ENCODE measurements at regions not wholly inside any gene's neighbourhood (a gene's known extent, or its start where the extent isn't known, plus 50 kb on each side); places are given as distances from the start of the nearest gene placed in this dataset.
"Not testable (repeated sequence)": the region's sequence is repeated elsewhere in the genome, so short reads cannot be mapped to it uniquely, and the experiment has no call there.

DNA sequence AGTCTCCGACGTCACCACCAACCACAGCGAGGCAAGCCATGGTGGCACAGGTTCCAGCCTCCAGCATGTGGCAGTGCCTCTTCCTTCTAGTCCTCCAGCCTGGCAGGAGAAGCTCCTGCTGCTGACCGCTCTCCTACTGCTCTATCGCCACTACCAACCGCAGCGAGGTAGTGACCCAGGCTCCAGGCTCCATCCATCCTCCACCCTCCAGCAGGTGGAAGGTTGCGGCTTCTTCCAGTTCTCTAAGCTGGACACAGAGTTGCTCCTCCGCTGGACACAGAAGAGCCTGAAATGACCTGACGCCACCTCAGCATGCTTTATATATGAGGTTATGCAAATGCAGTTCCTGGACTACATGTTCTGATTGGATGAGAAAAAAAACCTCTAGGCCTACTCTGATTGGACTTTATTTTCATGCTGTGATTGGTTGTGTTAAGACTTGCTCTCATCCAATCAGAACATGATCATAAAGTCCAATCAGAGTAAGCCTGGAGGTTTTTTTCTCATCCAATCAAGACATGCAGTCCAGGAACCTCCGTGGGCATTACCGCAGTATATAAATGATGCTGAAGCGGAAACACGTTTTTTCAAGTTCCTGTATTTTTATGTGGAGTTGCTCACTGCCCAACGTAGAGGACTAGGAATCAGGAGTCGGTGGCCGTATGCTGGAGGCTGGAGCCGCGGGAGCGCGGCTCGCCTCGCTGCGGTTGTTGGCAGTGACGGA is 174.7 kb downstream of the USP22 start:
- peaks cover 0 to 23% (median 0%) of the 10 kb centered on the region in 3 donors for H3K27me3 ChIP-seq
- H3K27ac ChIP-seq; H3K9me3 ChIP-seq; H3K36me3 ChIP-seq; intact Hi-C loops (cut with DNase I; ENCODE audit: low total_unique reads); H3K4me1 ChIP-seq; DNase-seq; H3K4me3 ChIP-seq: not testable (repeated sequence)
- WGBS, 5 donors, result 90 to 94% (median 93%) methylated on average over 25 of the region's 25 CpGs

DNA sequence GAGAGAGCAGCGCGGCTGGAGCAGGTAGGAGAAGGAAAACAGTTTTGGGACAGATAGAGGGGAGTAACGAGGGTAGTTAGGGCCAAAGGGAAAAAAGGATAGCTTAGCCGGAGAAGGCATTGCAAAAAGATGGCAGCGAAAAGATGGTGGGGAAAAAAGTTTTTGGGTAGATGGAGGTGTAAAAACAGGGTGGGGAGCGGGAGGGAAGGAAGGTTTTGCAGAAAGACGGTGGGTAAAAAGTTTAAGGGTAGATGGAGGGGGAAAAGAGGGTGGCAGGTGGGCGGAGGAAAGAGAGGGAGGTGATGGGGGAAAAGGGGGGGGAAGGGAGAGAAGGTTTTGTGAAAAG is 174.2 kb downstream of the USP22 start:
- H3K4me3 ChIP-seq; DNase-seq; intact Hi-C loops (cut with DNase I; ENCODE audit: low total_unique reads); H3K4me1 ChIP-seq; H3K27ac ChIP-seq; H3K9me3 ChIP-seq; H3K36me3 ChIP-seq: not testable (repeated sequence)
- 84 to 92% (median 86%) methylated on average over 8 of the region's 8 CpGs for WGBS, 5 donors
- H3K27me3 ChIP-seq, result peaks cover 0 to 23% (median 0%) of the 10 kb centered on the region in 3 donors

DNA sequence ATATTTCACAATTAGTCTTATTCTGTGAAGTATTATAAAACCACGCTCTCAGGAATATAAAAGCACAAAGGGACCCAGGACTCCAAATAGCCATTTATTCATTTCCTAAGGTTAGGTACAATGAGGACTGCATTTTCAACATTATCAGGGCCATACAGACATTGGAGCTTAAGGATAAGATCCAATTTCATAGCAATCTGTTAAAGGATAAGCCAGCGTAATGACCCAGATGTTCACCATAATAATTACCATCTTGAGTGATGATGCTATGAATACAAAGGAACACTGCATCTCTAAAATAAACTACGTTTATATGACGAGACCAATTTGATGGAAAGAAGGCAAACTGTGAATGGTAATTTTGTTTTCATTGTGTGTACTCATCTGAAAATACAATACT is 169.6 kb downstream of the USP22 start:
- H3K27ac ChIP-seq; H3K4me1 ChIP-seq; H3K36me3 ChIP-seq; intact Hi-C loops (cut with DNase I; ENCODE audit: low total_unique reads); H3K9me3 ChIP-seq; H3K4me3 ChIP-seq; H3K27me3 ChIP-seq; DNase-seq: not testable (repeated sequence)
- 70 to 82% (median 78%) methylated on average over 4 of the region's 4 CpGs for WGBS, 5 donors

DNA sequence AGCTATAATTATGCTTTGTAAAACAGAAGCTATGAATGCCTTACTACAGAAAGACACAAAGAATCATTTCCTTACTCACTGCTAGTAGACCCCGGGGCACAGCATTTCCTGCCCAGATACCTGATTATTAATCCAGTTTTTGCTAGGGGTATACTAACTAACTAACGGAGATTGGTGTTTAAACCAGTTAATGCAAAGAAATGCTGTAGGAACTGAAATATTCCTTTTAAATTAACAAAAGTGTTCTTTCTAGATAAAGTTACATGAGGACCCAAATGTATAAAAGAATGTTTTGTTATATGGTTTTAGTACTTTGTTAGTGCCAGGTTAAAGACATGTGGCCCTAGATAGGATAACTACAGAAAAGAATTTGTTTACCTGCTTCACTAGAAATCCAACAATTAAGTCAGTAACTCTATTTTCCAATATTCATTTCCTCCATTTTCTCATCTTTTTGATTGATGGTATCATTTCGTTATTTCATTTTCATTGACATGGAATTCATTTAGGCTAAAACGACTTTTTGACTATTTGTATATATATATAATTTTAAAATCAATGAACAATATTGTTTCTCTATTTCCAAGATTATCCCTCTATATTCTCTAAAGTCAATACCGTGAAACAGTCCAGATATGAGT is 169.0 kb downstream of the USP22 start:
- H3K9me3 ChIP-seq; H3K36me3 ChIP-seq; H3K4me1 ChIP-seq; H3K4me3 ChIP-seq; H3K27me3 ChIP-seq; H3K27ac ChIP-seq; intact Hi-C loops (cut with DNase I; ENCODE audit: low total_unique reads); DNase-seq: not testable (repeated sequence)
- 72 to 80% (median 74%) methylated on average over 5 of the region's 5 CpGs for WGBS, 5 donors

DNA sequence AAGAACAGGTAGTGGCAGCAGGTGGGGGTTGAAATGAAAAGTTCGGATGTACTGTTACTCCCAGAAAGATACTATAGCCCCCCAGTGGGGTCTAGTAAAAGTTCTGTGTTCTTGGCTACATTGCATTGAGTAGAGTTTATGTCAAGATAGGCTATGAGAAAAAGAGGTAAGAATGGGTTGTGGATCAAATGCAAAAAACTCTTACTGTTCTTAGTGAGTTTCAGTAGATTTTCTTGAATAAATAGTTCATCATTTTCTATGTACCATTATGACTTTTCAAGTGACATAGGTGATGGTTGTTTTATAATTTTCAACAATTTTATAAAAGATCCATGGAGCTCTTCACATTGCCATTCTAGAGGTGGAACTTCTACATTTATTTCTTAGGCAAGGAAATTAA is 165.4 kb downstream of the USP22 start:
- H3K36me3 ChIP-seq; H3K27me3 ChIP-seq; H3K27ac ChIP-seq; DNase-seq; intact Hi-C loops (cut with DNase I; ENCODE audit: low total_unique reads); H3K4me1 ChIP-seq; H3K4me3 ChIP-seq: not testable (repeated sequence)
- H3K9me3 ChIP-seq, result peaks cover 0 to 12% (median 0%) of the 10 kb centered on the region in 4 donors
- WGBS, 5 donors, result 76 to 92% (median 84%) methylated on average over 1 of the region's 1 CpG

DNA sequence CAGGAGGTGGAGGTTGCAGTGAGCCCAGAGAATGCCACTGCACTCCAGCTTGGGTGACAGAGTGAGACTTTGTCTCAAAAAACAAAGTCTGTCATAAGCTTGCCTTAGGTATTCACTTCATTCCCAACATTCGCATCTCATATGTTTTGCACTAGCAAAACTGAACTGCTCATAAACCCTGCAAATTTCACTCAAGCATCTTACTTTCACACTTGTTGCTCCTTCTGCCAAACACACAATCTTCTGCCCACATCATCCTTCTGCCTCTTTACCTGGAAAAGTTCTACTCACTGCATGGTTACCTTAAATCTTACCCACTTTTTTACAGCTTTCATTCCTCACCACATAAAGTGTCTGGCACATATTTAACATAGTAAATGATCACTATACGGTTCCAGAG is 152.5 kb downstream of the USP22 start:
- no peak overlapping the region for H3K27ac ChIP-seq
- no peak overlapping the region for H3K4me3 ChIP-seq
- 74 to 83% (median 78%) methylated on average over 2 of the region's 2 CpGs for WGBS, 5 donors
- H3K27me3 ChIP-seq, result no peaks in the 10 kb centered on the region
- H3K36me3 ChIP-seq, result no peaks in the 10 kb centered on the region
- intact Hi-C loops (cut with DNase I; ENCODE audit: low total_unique reads), result no loop called here
- H3K9me3 ChIP-seq, result no peaks in the 10 kb centered on the region
- no peaks in the 10 kb centered on the region for H3K4me1 ChIP-seq
- TF ChIP-seq EP300 (IDR thresholded peaks at IDR 0.05) (no peak), POLR2AphosphoS5 (IDR thresholded peaks at IDR 0.05) (no peak), POLR2A (IDR thresholded peaks at IDR 0.05) (no peak)
- TF ChIP-seq, protein P1, sequence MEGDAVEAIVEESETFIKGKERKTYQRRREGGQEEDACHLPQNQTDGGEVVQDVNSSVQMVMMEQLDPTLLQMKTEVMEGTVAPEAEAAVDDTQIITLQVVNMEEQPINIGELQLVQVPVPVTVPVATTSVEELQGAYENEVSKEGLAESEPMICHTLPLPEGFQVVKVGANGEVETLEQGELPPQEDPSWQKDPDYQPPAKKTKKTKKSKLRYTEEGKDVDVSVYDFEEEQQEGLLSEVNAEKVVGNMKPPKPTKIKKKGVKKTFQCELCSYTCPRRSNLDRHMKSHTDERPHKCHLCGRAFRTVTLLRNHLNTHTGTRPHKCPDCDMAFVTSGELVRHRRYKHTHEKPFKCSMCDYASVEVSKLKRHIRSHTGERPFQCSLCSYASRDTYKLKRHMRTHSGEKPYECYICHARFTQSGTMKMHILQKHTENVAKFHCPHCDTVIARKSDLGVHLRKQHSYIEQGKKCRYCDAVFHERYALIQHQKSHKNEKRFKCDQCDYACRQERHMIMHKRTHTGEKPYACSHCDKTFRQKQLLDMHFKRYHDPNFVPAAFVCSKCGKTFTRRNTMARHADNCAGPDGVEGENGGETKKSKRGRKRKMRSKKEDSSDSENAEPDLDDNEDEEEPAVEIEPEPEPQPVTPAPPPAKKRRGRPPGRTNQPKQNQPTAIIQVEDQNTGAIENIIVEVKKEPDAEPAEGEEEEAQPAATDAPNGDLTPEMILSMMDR (IDR thresholded peaks at IDR 0.05), result no peak
- DNase-seq, result no peak

DNA sequence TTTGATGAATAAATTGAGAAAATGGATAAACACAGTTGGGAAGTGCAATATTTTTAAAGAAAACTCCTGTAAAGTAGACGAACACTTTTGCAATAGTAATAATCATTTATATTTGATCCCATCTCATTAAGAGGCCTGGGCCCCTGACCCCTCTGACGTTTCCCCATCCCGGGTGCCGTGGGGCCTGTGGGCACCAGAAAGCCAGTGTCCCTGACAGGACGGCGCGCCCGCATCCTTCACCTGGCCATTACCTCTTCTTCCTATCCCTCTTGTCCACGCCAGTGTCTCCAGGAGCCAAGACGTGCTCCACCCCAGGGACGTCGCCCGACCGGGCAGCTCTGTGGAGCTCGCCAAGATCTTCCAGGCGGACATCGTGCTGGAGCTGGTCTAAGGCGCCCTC is 147.4 kb downstream of the USP22 start:
- H3K27ac ChIP-seq; intact Hi-C loops (cut with DNase I; ENCODE audit: low total_unique reads); H3K9me3 ChIP-seq; H3K4me1 ChIP-seq; H3K36me3 ChIP-seq; H3K4me3 ChIP-seq; DNase-seq: not testable (repeated sequence)
- WGBS, 5 donors, result 90 to 94% (median 92%) methylated on average over 8 to 18 of the region's 18 CpGs
- peaks cover 0 to 11% (median 0%) of the 10 kb centered on the region in 3 donors for H3K27me3 ChIP-seq

Measured in stomach (tissue), 8 donors.